GM10248 (cell line): ENCODE measurements at regions not wholly inside any gene's neighbourhood (a gene's known extent, or its start where the extent isn't known, plus 50 kb on each side); places are given as distances from the start of the nearest gene placed in this dataset.

ENCODE experiments used
- CTCF ChIA-PET: fragments of 300-600 bp; sonication (Branson Sonifier 250); formaldehyde crosslinking; extraction: SDS; loops from one replicate; lab custom pipeline; 2021; ENCODE audit warnings: antibody characterized with exemption; lab: Yijun Ruan, JAX
- POLR2A ChIA-PET: fragments of 350-650 bp; sonication (Branson Sonifier 250); formaldehyde crosslinking; extraction: SDS; loops from one replicate; lab custom pipeline; 2020; ENCODE audit warnings: antibody characterized with exemption; lab: Yijun Ruan, JAX
- DNase-seq: peaks from one replicate; pipeline ENCODE4 v3.0.0; 2012; ENCODE audit errors: extremely low spot score
- TF ChIP-seq, protein P1 (sequence below): IDR thresholded peaks from 2 replicates; pipeline ENCODE4 v1.5.1; 2012; ENCODE audit warnings: mild to moderate bottlenecking, low read depth; ENCODE audit errors: extremely low read depth, missing control alignments, control extremely low read depth

DNA sequence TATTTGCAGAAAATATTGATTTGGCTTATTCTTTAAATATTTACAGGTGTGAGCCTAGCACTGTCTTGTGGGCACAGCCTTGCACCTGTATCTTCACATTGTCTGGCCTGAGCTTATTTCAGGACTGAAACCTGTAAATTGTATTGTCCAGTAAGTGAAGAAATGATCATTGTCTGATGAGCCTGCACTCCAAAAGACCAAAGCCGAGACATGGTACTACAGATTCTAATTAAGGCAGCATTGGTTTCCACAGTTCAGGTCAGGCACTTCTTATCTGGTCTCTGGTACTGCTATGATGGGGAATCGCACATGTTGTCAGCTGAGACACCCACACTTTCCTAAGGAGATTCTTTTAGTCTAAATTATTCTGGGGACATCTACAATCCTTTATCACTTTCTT, 479.0 kb downstream of the TDRD15 start:
- CTCF ChIA-PET = interaction anchor here (1.8 kb wide), 1 partner anchor 23 kb away, joined by 4 read pairs; no protein-coding TSS in a partner anchor
- TF ChIP-seq, protein P1, sequence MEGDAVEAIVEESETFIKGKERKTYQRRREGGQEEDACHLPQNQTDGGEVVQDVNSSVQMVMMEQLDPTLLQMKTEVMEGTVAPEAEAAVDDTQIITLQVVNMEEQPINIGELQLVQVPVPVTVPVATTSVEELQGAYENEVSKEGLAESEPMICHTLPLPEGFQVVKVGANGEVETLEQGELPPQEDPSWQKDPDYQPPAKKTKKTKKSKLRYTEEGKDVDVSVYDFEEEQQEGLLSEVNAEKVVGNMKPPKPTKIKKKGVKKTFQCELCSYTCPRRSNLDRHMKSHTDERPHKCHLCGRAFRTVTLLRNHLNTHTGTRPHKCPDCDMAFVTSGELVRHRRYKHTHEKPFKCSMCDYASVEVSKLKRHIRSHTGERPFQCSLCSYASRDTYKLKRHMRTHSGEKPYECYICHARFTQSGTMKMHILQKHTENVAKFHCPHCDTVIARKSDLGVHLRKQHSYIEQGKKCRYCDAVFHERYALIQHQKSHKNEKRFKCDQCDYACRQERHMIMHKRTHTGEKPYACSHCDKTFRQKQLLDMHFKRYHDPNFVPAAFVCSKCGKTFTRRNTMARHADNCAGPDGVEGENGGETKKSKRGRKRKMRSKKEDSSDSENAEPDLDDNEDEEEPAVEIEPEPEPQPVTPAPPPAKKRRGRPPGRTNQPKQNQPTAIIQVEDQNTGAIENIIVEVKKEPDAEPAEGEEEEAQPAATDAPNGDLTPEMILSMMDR = no peak
- DNase-seq = no peak
- POLR2A ChIA-PET = no interaction called here

DNA sequence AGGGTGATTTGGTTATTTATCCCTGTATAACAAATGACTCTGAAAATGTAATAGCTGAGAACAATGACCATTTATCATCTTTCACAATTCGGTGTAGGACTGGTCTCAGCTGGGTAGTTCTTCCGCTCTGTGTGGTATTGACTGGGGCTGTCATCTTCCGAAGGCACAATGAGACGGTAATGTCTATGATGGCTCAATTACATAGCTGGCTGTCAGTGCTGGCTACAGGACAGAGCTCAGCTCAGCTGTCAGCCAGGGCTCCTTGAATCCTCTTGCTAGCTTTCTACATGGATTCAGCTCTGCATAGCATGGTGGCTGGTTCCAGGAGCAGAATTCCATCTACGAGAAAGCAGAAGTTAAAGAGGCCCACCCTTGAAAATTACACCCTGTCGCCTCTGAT, 483.8 kb downstream of the TDRD15 start:
- ChIA-PET CTCF (no interaction called here), POLR2A (no interaction called here)
- TF ChIP-seq, protein P1 = no peak
- DNase-seq = no peak

- CTCF ChIA-PET = no interaction called here
- POLR2A ChIA-PET = no interaction called here
- TF ChIP-seq, protein P1 = no peak
- no peak for DNase-seq
Measured at GRCh38 chr2:21610304-21610703, 486.5 kb downstream of the TDRD15 start.

- POLR2A ChIA-PET = no interaction called here
- DNase-seq = no peak
- CTCF ChIA-PET = no interaction called here
- TF ChIP-seq, protein P1 = no peak
Measured at GRCh38 chr2:21617885-21618434, 494.2 kb downstream of the TDRD15 start.

DNA sequence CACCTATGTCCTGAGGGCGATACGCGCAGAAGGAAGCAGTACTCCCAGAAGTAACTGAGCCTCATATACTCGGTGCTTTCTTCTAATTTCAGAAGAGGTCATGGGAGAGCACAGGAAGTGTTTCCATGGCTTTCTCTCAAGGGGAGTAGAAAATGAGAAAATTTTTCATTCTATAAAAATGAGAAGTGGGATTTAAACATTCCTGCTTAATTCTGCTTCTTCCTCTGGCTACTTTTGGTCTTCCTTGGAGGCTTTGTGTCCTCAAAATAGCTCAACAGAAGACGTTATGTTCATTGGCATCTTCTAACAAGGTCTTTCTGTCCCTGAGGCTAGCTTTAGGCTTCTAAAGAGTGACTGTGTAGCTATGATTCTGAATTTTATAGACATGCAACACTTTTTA, 497.0 kb downstream of the TDRD15 start:
- no peak for DNase-seq
- ChIA-PET CTCF (interaction anchor here (1.1 kb wide), 1 partner anchor 12 kb away, joined by 3 read pairs; no protein-coding TSS in a partner anchor), POLR2A (no interaction called here)
- TF ChIP-seq, protein P1 = no peak

GRCh38 chr2:21627938-21628337, 504.2 kb downstream of the TDRD15 start:
- POLR2A ChIA-PET = no interaction called here
- CTCF ChIA-PET = no interaction called here
- DNase-seq = no peak
- TF ChIP-seq, protein P1 = no peak
